HAP-1 (cell line): ENCODE measurements at regions not wholly inside any gene's neighbourhood (a gene's known extent, or its start where the extent isn't known, plus 50 kb on each side); places are given as distances from the start of the nearest gene placed in this dataset.

Source experiments
- DNase-seq, 2 experiments: peaks; one replicate each; pipeline ENCODE4 v3.0.0-alpha.2; 2016 to 2020; ENCODE audit warnings: low spot score in 2 of 2
- H3K27me3 ChIP-seq: fragments of 250-450 bp; sonication (Bioruptor Pico); 2 replicates; pipeline ENCODE4 v1.5.1; 2020; ENCODE audit warnings: low read depth, mild to moderate bottlenecking, moderate library complexity
- H3K36me3 ChIP-seq: fragments of 250-450 bp; sonication (Bioruptor Pico); replicated peaks from 2 replicates; pipeline ENCODE4 v1.5.1; 2020; ENCODE audit warnings: mild to moderate bottlenecking
- H3K4me1 ChIP-seq: fragments of 250-450 bp; sonication (Bioruptor Pico); 2 replicates; pipeline ENCODE4 v1.5.1; 2020; ENCODE audit warnings: mild to moderate bottlenecking
- H3K4me3 ChIP-seq: fragments of 250-450 bp; sonication (Bioruptor Pico); 2 replicates; pipeline ENCODE4 v1.5.1; 2020; ENCODE audit warnings: mild to moderate bottlenecking, moderate library complexity
- H3K9me3 ChIP-seq: fragments of 250-450 bp; sonication (Bioruptor Pico); 2 replicates; pipeline ENCODE4 v1.5.1; 2020; ENCODE audit warnings: mild to moderate bottlenecking, moderate library complexity
- in situ Hi-C: fragments of 300-500 bp; cut with MboI; formaldehyde crosslinking; loops from 3 replicates; pipeline ENCODE4 v1.14.3; 2020; ENCODE audit warnings: low sequenced_read_pairs, inconsistent platforms, mixed read lengths

DNA sequence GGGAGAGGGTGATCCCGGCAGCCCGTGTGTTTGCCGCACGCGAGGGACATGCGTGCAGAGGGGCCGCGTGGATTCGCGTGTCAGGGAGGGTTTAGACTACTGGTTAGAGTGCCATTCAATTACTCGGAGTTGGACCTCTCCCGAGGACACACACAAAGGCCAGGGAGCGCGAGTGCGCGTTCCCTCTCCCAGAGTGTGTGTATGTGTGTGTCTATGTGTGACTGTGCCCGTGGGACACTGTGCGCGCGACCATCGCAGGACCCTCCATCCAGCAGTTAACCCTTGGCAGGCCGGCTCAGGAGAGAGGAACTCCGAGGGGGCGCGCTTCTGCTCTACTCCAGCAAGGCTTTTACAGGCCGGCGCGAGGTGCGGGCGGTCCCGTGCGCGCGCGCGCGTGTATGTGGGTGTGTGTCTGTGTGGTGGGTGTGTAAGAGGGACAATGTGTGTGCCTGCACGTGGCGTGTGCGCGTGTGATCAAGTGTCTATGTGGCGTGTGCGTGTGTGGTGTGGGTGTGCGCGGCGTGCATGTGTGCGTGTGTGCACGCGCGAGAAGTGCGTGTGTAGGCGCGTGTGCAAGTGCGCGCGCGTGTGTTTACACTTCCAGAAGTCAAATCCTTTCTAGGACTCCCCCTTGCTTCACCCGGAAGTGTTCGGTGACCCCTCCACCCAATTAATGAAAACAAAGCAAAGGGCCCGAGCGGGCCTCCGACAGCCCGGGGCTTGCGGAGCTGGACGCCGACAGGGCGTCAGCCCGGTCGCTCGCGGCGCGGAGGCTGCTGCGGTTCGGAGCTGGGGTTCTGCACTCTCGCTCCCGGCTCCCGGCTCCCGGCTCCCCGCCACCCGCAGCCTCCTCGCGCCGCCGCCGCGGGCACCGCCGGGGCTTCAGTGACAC is 75.3 kb upstream of the TBCA start:
- H3K4me1 ChIP-seq, result peaks cover 27% of the 10 kb centered on the region
- H3K9me3 ChIP-seq, result no peaks in the 10 kb centered on the region
- peaks cover 6% of the 10 kb centered on the region; the same call in 1 of the 2 replicates for H3K27me3 ChIP-seq
- H3K4me3 ChIP-seq, result no peak overlapping the region
- no peak for DNase-seq
- no peaks in the 10 kb centered on the region for H3K36me3 ChIP-seq
- in situ Hi-C loops, result no loop called here

DNA sequence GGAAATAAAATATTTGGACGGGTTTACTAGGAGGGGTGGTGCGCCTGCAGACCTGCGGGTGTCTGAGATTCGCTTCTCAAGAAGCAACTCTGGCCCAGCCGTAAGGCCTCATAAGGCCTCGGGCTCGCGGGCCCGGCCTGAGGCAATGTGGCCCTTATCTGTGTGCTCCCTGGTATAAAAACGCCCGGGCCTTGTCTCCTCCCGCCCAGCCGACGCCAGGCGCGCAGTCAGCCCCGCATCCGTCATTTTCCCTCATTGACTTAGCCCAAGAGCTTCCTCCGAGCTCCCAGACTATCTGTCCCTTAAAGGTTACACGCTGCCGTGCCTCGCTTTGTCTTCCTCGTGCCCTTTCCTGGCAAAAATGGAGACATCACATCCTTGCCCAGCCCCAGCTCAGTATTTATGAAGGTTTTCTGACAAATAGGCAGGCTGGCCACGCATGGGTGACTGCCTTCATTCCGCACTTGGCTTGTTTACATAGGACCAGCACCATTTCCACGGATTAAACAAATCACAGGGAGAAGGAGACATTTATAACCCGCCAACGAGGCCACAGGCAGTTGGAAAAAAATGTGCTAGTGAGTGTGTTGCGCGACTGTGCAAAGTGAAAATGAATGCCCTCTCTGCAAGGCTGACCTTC is 74.5 kb upstream of the TBCA start:
- no peak for DNase-seq
- H3K36me3 ChIP-seq, result no peaks in the 10 kb centered on the region
- H3K27me3 ChIP-seq, result peaks cover 4% of the 10 kb centered on the region; the same call in 1 of the 2 replicates
- H3K9me3 ChIP-seq, result no peaks in the 10 kb centered on the region
- in situ Hi-C loops, result no loop called here
- peaks cover 32% of the 10 kb centered on the region for H3K4me1 ChIP-seq
- no peak overlapping the region for H3K4me3 ChIP-seq

DNA sequence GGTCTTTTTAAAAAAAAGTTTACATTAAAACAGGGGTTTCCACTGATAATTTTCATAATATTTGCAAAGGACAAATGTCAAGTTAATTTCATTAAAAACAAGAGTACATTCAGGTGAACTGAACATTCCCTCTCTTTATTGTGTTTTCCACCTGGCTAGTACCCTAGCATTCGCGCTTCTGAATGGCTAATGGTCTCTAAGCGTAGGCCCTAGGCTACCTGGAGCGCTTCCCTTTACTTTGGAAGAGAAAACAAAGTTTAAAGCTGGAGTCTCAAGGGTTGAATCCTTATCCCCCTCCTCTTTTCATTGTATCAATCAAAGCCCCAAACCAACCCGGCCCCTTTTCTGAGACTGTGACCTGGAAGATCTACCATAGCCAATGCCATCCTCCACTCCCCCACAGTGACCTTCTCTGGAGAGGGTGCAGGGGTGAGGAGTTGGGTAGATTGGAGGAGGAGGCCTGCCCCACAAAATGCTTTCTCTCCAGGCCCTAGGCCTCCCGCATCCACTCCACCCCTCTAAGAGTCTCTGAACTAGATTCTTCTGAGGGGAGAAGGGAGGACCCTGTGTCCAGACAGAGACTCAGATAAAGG is 73.3 kb upstream of the TBCA start:
- in situ Hi-C loops, result no loop called here
- peaks cover 39% of the 10 kb centered on the region for H3K4me1 ChIP-seq
- no peaks in the 10 kb centered on the region for H3K36me3 ChIP-seq
- H3K4me3 ChIP-seq, result no peak overlapping the region
- no peaks in the 10 kb centered on the region for H3K9me3 ChIP-seq
- no peak for DNase-seq
- peaks cover 4% of the 10 kb centered on the region; the same call in 1 of the 2 replicates for H3K27me3 ChIP-seq

DNA sequence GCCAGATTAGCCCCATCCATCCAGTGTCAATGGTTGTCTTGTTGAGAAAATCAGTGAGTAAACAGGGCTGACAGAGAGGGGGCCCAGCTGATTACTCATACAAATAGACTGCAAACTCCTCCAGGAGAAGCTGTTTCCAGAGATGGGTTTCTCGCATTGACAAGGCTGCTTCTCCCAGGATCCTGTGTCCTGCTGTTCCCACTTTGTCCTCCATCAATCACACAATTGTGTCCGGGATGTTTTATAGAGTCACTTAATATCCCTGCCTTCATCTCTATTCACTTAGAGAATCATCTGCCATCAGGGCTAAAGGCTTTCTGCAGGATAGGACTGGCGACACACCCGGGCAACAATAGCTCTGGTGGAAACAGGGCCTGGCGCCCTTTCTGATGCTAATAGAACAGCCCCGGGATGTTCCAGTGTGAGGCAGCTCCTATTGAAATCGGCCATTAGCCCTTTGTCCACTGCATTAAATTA is 71.7 kb upstream of the TBCA start:
- DNase-seq, result peak; percentile 93 to 99
- Histone ChIP-seq H3K4me3 (no peak overlapping the region), H3K9me3 (no peaks in the 10 kb centered on the region), H3K27me3 (peaks cover 6% of the 10 kb centered on the region), H3K4me1 (peaks cover 38% of the 10 kb centered on the region), H3K36me3 (no peaks in the 10 kb centered on the region)
- in situ Hi-C loops, result no loop called here

DNA sequence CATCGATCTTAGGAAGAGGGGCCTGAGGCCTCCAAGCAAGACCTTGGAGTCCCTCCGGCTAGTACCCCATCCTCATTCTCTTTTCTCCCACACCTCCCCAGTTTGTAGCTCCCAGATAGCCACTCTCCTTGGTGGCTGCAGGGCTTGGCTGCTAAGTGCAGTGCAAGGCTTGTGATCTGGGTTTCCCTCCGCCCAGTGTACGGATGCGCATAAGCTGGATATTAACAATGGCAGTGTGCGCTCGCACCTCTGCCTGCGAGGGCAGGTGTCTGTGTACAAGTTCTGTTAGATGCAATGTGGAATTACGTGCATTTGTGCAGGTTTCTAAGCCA is 71.0 kb upstream of the TBCA start:
- in situ Hi-C loops, result no loop called here
- no peak overlapping the region for H3K4me3 ChIP-seq
- peaks cover 34% of the 10 kb centered on the region for H3K4me1 ChIP-seq
- no peaks in the 10 kb centered on the region for H3K36me3 ChIP-seq
- no peaks in the 10 kb centered on the region for H3K9me3 ChIP-seq
- peak in 1 of 2 experiments; percentile 33 for DNase-seq
- H3K27me3 ChIP-seq, result peaks cover 7% of the 10 kb centered on the region

DNA sequence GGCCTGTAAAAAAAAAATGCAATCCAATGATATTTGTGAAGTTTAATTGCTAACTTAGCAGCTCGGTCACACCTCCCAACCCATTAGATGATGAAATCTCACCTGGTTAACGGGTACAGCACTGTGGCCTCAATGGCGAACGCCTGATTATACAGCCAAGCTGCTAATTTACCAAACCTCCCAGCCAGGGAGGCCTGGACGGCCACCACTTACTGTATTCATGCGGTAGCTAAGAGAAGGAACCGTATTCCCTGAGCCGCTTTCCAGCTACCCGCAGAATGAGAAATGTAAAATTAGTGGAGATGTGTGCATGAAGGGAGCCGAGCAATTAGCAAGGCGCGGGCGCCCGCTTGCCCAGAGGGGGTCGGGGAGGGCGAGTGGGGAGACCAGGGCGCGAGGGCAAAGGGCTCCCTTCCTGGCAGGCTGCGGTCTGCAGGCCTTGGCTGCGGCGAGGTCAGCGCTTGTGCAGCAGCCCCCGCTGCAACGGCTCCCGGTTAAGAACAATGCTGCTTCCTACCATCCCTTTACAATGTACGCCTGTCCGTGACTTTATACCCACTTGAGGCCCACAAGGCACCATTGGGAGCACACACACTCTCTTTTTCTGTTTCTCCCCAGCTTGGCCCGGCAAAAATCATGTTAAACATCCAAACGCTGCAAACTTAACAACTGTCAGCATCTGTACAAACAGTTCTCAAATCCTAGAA is 70.4 kb upstream of the TBCA start:
- no peak for DNase-seq
- Histone ChIP-seq H3K9me3 (no peaks in the 10 kb centered on the region), H3K4me1 (peaks cover 33% of the 10 kb centered on the region), H3K4me3 (no peak overlapping the region), H3K27me3 (peaks cover 12% of the 10 kb centered on the region), H3K36me3 (no peaks in the 10 kb centered on the region)
- in situ Hi-C loops, result no loop called here

DNA sequence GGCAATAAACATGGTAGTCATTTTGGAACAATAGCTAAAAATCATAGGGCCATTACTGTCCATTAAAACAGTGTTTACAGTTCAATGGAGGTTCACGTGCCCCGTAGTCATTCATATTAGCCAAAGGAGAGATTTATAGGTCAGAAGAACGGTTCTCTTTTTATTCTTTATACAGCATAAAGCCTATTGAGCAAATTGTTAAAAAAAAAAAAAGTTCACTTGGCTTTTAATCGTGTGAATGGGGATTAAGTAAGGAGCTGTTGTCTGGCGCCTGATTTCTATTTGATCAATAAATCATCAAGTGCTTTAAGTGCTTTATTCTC is 69.1 kb upstream of the TBCA start:
- Histone ChIP-seq H3K36me3 (no peaks in the 10 kb centered on the region), H3K9me3 (no peaks in the 10 kb centered on the region), H3K4me3 (no peak overlapping the region), H3K27me3 (peaks cover 18% of the 10 kb centered on the region), H3K4me1 (peaks cover 33% of the 10 kb centered on the region)
- in situ Hi-C loops, result no loop called here
- peak; percentile 52 to 91 for DNase-seq

DNA sequence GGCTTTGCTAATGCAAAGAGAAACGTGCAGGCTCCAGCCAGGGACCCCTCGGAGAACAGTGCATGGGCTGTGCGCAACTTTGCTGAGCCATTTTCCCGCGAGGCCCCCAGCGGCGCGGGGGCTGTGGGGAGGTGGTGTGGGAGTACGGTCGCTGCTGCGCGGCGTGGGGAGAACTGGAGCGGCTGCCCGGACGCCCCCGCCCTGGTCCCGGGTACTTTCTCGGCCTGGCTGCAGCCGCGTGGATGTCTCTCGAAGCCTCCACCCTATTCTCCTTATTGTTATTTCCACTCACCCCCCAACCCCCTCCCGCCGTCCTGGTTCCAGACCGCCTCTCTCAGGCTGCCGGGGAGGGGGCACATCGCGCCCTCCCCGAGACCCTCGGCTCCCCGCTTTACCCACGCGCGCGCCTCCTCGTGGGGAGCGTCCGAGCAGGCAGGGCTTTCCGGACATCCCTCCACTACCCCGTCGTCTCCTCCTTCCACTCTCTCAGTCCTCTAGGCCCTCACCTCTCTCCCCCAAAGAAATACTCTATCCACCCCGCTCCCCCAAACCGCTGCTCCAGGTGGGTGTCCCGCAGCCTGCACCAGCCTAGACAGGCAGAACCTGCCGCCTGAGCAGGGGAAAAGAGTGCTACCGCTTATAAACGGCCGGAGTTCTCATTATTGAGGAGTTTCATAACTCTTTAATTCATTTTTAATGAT is 68.6 kb upstream of the TBCA start:
- Histone ChIP-seq H3K9me3 (no peaks in the 10 kb centered on the region), H3K4me1 (peaks cover 33% of the 10 kb centered on the region), H3K4me3 (no peak overlapping the region), H3K36me3 (no peaks in the 10 kb centered on the region), H3K27me3 (peaks cover 18% of the 10 kb centered on the region)
- DNase-seq, result no peak
- in situ Hi-C loops, result no loop called here

DNA sequence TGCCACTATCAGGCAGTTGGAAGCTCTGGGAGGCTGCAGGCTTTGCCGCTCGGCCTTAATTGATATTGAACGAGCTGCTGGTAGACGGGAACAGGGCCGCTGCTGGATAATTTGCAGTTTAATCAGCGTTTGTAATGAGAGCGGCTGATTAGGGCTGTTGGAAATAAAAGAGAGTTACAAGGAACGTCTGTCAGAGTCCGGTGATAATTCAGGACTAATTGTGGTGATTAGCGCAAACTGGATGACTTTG is 68.2 kb upstream of the TBCA start:
- no peak for DNase-seq
- Histone ChIP-seq H3K27me3 (peaks cover 20% of the 10 kb centered on the region), H3K9me3 (no peaks in the 10 kb centered on the region), H3K36me3 (no peaks in the 10 kb centered on the region), H3K4me1 (peaks cover 33% of the 10 kb centered on the region), H3K4me3 (no peak overlapping the region)
- in situ Hi-C loops, result no loop called here

DNA sequence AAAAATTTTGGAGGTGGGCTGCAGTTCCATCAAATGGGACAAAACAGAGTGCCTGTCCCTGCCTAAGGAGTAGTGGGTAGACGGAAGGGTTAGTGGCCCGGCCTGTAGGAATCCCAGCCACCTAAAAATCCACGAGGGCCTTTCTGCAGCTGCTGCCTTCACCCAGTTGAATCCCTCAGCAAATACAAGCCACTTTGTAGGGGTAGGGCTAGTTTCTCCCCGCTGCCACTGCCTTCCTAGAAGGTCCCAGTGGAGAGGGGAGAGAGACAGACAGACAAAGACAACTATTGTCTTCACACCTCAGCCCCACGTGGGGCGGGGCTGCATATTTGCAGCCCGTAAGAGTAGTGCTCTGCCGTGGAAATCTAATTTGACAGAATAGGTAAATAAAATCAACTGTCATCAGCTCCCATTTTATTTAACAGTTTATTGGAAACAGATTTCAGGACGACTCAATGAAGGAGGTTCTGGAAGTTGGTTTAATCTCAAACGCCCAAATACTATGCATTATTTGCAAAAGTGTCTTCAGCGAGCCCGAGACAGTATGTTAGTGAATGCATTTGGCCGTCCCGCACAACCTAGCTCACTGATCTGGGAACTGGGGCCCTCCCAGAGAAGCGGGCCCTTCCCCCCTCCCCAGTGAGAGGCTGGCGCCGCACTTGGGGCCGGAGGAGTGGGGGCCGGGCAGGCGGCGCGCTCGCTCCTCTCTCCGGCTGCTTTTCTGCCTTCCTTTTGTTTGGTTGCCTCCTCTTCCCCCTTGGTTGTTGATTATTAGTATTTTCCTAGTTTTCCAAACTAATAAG is 67.6 kb upstream of the TBCA start:
- H3K4me3 ChIP-seq, result no peak overlapping the region
- H3K9me3 ChIP-seq, result no peaks in the 10 kb centered on the region
- in situ Hi-C loops, result no loop called here
- no peaks in the 10 kb centered on the region for H3K36me3 ChIP-seq
- DNase-seq, result no peak
- H3K4me1 ChIP-seq, result peaks cover 32% of the 10 kb centered on the region
- peaks cover 25% of the 10 kb centered on the region for H3K27me3 ChIP-seq

DNA sequence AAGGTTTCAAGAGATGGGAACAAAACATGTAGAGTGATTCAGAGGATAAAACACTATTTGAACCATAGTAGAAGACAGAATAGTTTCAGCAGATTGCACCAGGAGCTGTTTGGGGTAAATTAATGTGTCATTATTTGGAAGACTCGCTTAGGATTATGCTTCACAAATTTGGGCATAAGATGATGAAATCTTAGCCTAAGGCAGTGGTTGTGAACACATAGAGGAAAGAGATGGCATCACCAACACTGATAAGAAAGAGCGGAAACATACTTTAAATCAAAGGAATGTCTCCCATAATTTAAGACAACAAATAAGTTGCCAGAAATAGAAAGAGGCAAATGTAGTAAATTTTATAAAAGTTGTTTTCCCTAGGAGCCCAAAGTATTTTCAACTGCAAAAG is 66.1 kb upstream of the TBCA start:
- H3K27me3 ChIP-seq, result peaks cover 32% of the 10 kb centered on the region
- no peak overlapping the region for H3K4me3 ChIP-seq
- in situ Hi-C loops, result no loop called here
- H3K9me3 ChIP-seq, result no peaks in the 10 kb centered on the region
- H3K36me3 ChIP-seq, result no peaks in the 10 kb centered on the region
- DNase-seq, result no peak
- H3K4me1 ChIP-seq, result peaks cover 20% of the 10 kb centered on the region

DNA sequence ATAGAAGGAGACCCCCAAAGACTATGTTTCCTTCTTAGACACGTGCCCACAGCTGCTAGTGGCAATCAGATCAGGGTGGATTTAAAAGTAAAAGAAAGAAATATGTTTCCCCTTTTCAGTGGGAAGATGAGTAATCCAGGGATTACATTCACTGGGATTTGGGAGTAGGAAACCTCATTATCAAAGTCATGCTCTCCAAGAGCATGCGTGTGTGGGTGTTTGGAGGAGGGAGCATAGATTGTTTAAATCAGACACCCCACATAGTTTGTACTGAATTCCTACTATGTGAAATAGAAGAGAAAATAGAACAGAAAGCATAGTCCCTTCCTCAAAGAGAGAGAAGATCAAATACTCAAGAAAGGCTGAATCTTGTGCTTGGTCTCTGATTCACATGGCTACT is 65.5 kb upstream of the TBCA start:
- DNase-seq, result no peak
- Histone ChIP-seq H3K4me3 (no peak overlapping the region), H3K27me3 (peaks cover 34% of the 10 kb centered on the region), H3K36me3 (no peaks in the 10 kb centered on the region), H3K4me1 (peaks cover 14% of the 10 kb centered on the region), H3K9me3 (no peaks in the 10 kb centered on the region)
- in situ Hi-C loops, result no loop called here

DNA sequence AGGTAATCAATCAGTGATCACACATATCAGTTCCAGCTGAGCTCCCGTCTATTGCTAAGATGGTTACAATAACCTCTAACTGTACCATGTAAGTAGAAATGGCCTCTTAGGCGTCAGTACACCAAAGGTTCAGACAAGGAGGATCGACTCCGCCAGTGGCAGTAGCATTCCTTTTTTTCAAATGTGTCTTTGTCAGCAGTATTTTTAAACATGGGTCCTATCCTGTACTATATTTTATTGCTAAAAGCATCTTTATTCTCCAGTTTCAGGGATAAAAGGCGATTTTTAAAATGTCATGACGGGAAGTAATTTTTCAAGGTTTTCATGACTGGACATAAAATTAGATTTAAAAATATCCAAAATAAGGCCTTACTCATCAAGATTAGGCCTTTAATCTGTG is 64.8 kb upstream of the TBCA start:
- H3K9me3 ChIP-seq, result no peaks in the 10 kb centered on the region
- peaks cover 10% of the 10 kb centered on the region for H3K4me1 ChIP-seq
- H3K27me3 ChIP-seq, result peaks cover 37% of the 10 kb centered on the region
- in situ Hi-C loops, result no loop called here
- no peak for DNase-seq
- no peaks in the 10 kb centered on the region for H3K36me3 ChIP-seq
- no peak overlapping the region for H3K4me3 ChIP-seq
